ENCODE measurements at regions not wholly inside any gene's neighbourhood (a gene's known extent, or its start where the extent isn't known, plus 50 kb on each side); places are given as distances from the start of the nearest gene placed in this dataset.
"Not testable (repeated sequence)": the region's sequence is repeated elsewhere in the genome, so short reads cannot be mapped to it uniquely, and the experiment has no call there.

- no peak for DNase-seq (ENCODE audit: low read depth in 1 of 2, low spot score in 1 of 2)
- TF ChIP-seq JUND (IDR thresholded peaks at IDR 0.05; ENCODE audit: low read depth), result no peak
- in situ Hi-C loops (cut with HindIII; ENCODE audit: low pct_unique_long_range_greater_than_20kb, low sequenced_read_pairs), result no loop called here
Measured at GRCh38 chr6:3529721-3530120, 72.9 kb upstream of the SLC22A23 start.

GRCh38 chr6:3529232-3529631 is 72.4 kb upstream of the SLC22A23 start:
- TF ChIP-seq JUND (IDR thresholded peaks at IDR 0.05; ENCODE audit: low read depth), result no peak
- DNase-seq (ENCODE audit: low read depth in 1 of 2, low spot score in 1 of 2), result no peak
- in situ Hi-C loops (cut with HindIII; ENCODE audit: low pct_unique_long_range_greater_than_20kb, low sequenced_read_pairs), result no loop called here

GRCh38 chr6:3528081-3528671 is 71.3 kb upstream of the SLC22A23 start:
- DNase-seq (ENCODE audit: low read depth in 1 of 2, low spot score in 1 of 2), result peak in 1 of 2 experiments; percentile 22
- in situ Hi-C loops (cut with HindIII; ENCODE audit: low pct_unique_long_range_greater_than_20kb, low sequenced_read_pairs), result not testable (repeated sequence)

GRCh38 chr6:3527651-3527977 is 70.8 kb upstream of the SLC22A23 start:
- no peak for DNase-seq (ENCODE audit: low read depth in 1 of 2, low spot score in 1 of 2)
- no peak for TF ChIP-seq JUND (IDR thresholded peaks at IDR 0.05; ENCODE audit: low read depth)
- in situ Hi-C loops (cut with HindIII; ENCODE audit: low pct_unique_long_range_greater_than_20kb, low sequenced_read_pairs), result no loop called here

GRCh38 chr6:3526962-3527650 is 70.3 kb upstream of the SLC22A23 start:
- in situ Hi-C loops (cut with HindIII; ENCODE audit: low pct_unique_long_range_greater_than_20kb, low sequenced_read_pairs), result no loop called here
- TF ChIP-seq JUND (IDR thresholded peaks at IDR 0.05; ENCODE audit: low read depth), result no peak
- no peak for DNase-seq (ENCODE audit: low read depth in 1 of 2, low spot score in 1 of 2)

GRCh38 chr6:3525915-3526314 is 69.1 kb upstream of the SLC22A23 start:
- no peak for TF ChIP-seq JUND (IDR thresholded peaks at IDR 0.05; ENCODE audit: low read depth)
- in situ Hi-C loops (cut with HindIII; ENCODE audit: low pct_unique_long_range_greater_than_20kb, low sequenced_read_pairs), result no loop called here

GRCh38 chr6:3524456-3524855 is 67.6 kb upstream of the SLC22A23 start:
- in situ Hi-C loops (cut with HindIII; ENCODE audit: low pct_unique_long_range_greater_than_20kb, low sequenced_read_pairs), result no loop called here
- TF ChIP-seq JUND (IDR thresholded peaks at IDR 0.05; ENCODE audit: low read depth), result no peak
- DNase-seq (ENCODE audit: low read depth in 1 of 2, low spot score in 1 of 2), result no peak

More at GRCh38 chr6:3525915-3526314, 69.1 kb upstream of the SLC22A23 start:
- no peak for DNase-seq (ENCODE audit: low read depth in 1 of 2, low spot score in 1 of 2)

GRCh38 chr6:3523966-3524365 is 67.1 kb upstream of the SLC22A23 start:
- no peak for TF ChIP-seq JUND (IDR thresholded peaks at IDR 0.05; ENCODE audit: low read depth)
- in situ Hi-C loops (cut with HindIII; ENCODE audit: low pct_unique_long_range_greater_than_20kb, low sequenced_read_pairs), result no loop called here
- DNase-seq (ENCODE audit: low read depth in 1 of 2, low spot score in 1 of 2), result no peak

- in situ Hi-C loops (cut with HindIII; ENCODE audit: low pct_unique_long_range_greater_than_20kb, low sequenced_read_pairs), result no loop called here
- no peak for DNase-seq (ENCODE audit: low read depth in 1 of 2, low spot score in 1 of 2)
- TF ChIP-seq JUND (IDR thresholded peaks at IDR 0.05; ENCODE audit: low read depth), result no peak
Measured at GRCh38 chr6:3523271-3523670, 66.4 kb upstream of the SLC22A23 start.

GRCh38 chr6:3522561-3523260 is 65.9 kb upstream of the SLC22A23 start:
- no peak for TF ChIP-seq JUND (IDR thresholded peaks at IDR 0.05; ENCODE audit: low read depth)
- DNase-seq (ENCODE audit: low read depth in 1 of 2, low spot score in 1 of 2), result no peak
- in situ Hi-C loops (cut with HindIII; ENCODE audit: low pct_unique_long_range_greater_than_20kb, low sequenced_read_pairs), result no loop called here

- TF ChIP-seq JUND (IDR thresholded peaks at IDR 0.05; ENCODE audit: low read depth), result no peak
- in situ Hi-C loops (cut with HindIII; ENCODE audit: low pct_unique_long_range_greater_than_20kb, low sequenced_read_pairs), result no loop called here
- no peak for DNase-seq (ENCODE audit: low read depth in 1 of 2, low spot score in 1 of 2)
Measured at GRCh38 chr6:3520281-3521230, 63.7 kb upstream of the SLC22A23 start.

- in situ Hi-C loops (cut with HindIII; ENCODE audit: low pct_unique_long_range_greater_than_20kb, low sequenced_read_pairs), result no loop called here
- DNase-seq (ENCODE audit: low read depth in 1 of 2, low spot score in 1 of 2), result peak; percentile 16 to 61
Measured at GRCh38 chr6:3518356-3519190, 61.7 kb upstream of the SLC22A23 start.

More at GRCh38 chr6:3518356-3519190, 61.7 kb upstream of the SLC22A23 start:
- no peak for TF ChIP-seq JUND (IDR thresholded peaks at IDR 0.05; ENCODE audit: low read depth)

All from T47D (cell line).